Small intestine (tissue), 7 donors: ENCODE measurements at regions not wholly inside any gene's neighbourhood (a gene's known extent, or its start where the extent isn't known, plus 50 kb on each side); places are given as distances from the start of the nearest gene placed in this dataset.
A peak's percentile ranks its signal among the peaks of the same experiment; 100 is the strongest.
"Not testable (repeated sequence)": the region's sequence is repeated elsewhere in the genome, so short reads cannot be mapped to it uniquely, and the experiment has no call there.

Source experiments
- DNase-seq, 2 donors: peaks; one replicate each; pipeline versions ENCODE4 v3.0.0 to v3.0.0-alpha.2; 2013
- FAIRE-seq: peaks from 2 replicates; lab custom pipeline; 2012; peaks lifted over from hg19 to GRCh38; lab: Jason Lieb, UNC
- H3K27ac ChIP-seq, 3 donors: one replicate each; pipeline ENCODE4 v1.5.1; 2013; ENCODE audit warnings: low read length in 2 of 3, mild to moderate bottlenecking in 2 of 3, control low read depth in 1 of 3, inconsistent platforms in 1 of 3, low read depth in 1 of 3, moderate library complexity in 1 of 3
- H3K27me3 ChIP-seq, 3 donors: one replicate each; pipeline ENCODE4 v1.6.1; 2013; ENCODE audit warnings: low read length in 3 of 3, inconsistent platforms in 1 of 3; ENCODE audit not compliant: control insufficient read depth in 3 of 3, insufficient read depth in 3 of 3
- H3K36me3 ChIP-seq, 3 donors: one replicate each; pipeline ENCODE4 v1.6.1; 2013; ENCODE audit warnings: low read length in 3 of 3, inconsistent platforms in 1 of 3, low read depth in 1 of 3, mild to moderate bottlenecking in 1 of 3, moderate library complexity in 1 of 3; ENCODE audit not compliant: control insufficient read depth in 3 of 3, insufficient read depth in 2 of 3
- H3K4me1 ChIP-seq, 3 donors: one replicate each; pipeline ENCODE4 v1.6.1; 2013; ENCODE audit warnings: low read length in 2 of 3, inconsistent platforms in 1 of 3, low read depth in 1 of 3, mild to moderate bottlenecking in 1 of 3, moderate library complexity in 1 of 3; ENCODE audit not compliant: control insufficient read depth in 3 of 3, insufficient read depth in 2 of 3
- H3K4me3 ChIP-seq, 3 donors: one replicate each; pipeline ENCODE4 v1.5.1; 2013; ENCODE audit warnings: low read length in 3 of 3, control low read depth in 1 of 3, inconsistent platforms in 1 of 3, low read depth in 1 of 3, mild to moderate bottlenecking in 1 of 3, moderate library complexity in 1 of 3
- H3K9me3 ChIP-seq, 2 donors: one replicate each; pipeline ENCODE4 v1.6.1; 2013; ENCODE audit warnings: low read depth in 1 of 2, low read length in 1 of 2; ENCODE audit not compliant: control insufficient read depth in 2 of 2, insufficient read depth in 1 of 2
- WGBS, 3 donors: extraction: QIAGEN DNeasy Blood & Tissue Kit; methylation state at CpG; one replicate each; pipeline ENCODE4 v1.1.7; 2013; 5-methylcytosine and 5-hydroxymethylcytosine counted together
- donor health status: healthy with polysubstance abuse.
- donor health status: control.
- donor health status: control.
- donor health status: Bipolar disorder and iron deficiency.
- donor health status: healthy.

DNA sequence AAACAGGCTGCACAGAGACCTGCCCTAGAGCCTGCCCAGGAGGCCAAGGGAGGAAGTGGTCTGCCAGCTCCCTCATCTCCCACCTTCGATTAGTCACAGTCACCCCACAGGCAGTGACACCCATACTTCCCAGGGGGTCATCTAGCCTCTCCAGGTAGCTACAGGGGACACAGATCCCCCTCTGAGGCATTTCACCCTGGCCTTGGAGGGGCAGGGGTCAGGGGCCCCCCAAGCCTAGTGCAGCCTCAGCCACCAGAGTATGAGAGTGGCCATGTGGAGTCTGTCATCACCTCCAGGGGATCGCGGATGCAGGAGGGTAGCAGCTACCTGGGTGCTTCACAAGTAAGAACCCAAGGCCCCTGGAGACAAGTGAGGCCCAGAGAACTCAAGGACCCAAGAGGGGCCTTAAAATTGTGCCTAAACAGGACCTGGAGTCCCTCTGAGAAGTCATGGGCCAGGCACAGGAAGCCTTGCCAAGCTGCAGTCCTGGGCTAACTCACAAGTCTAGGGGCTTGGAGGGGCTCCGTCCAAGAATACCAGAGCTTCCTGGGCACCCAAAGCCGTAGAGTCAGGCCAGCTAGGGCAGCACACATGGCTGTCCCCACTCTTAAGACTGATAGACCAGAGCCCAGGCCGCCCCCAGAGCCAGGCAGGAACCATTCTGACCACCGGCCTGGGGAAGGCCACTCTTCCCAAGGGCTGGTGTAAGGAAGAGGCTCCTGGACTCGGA, 354.3 kb upstream of the ID2 start:
- Histone ChIP-seq H3K4me1 (peaks cover 0 to 11% (median 0%) of the 10 kb centered on the region in 3 donors), H3K9me3 (no peaks in the 10 kb centered on the region), H3K27ac (no peak overlapping the region), H3K4me3 (no peak overlapping the region), H3K27me3 (no peaks in the 10 kb centered on the region), H3K36me3 (no peaks in the 10 kb centered on the region)
- DNase-seq (no peak), FAIRE-seq (no peak)
- WGBS, 3 donors: 88 to 95% (median 93%) methylated on average over 8 of the region's 8 CpGs

DNA sequence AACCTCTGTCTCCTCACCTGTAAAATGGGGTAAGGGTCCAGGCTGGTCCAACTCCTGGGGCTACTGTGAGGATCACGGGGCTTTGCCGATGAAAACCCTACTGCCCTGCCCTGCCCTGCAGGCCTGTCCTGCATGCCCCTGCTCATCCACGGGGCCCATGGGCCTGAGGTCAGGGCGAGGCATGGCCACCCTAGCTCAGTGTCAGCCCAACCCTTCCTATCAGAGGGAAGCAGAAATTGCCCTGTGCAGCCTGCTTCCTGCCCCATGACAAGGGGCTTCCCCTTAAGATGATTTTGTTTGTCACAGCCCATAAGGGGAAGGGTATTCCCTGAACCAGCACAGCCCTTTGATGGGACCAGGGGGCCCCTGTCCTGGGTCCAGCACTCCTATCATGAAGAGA, 353.6 kb upstream of the ID2 start:
- DNase-seq (no peak), FAIRE-seq (no peak)
- peaks cover 0 to 11% (median 0%) of the 10 kb centered on the region in 3 donors for H3K4me1 ChIP-seq
- WGBS, 3 donors: 67 to 82% (median 77%) methylated on average over 4 of the region's 4 CpGs
- no peak overlapping the region for H3K27ac ChIP-seq
- no peak overlapping the region for H3K4me3 ChIP-seq
- no peaks in the 10 kb centered on the region for H3K9me3 ChIP-seq
- H3K36me3 ChIP-seq: no peaks in the 10 kb centered on the region
- no peaks in the 10 kb centered on the region for H3K27me3 ChIP-seq

DNA sequence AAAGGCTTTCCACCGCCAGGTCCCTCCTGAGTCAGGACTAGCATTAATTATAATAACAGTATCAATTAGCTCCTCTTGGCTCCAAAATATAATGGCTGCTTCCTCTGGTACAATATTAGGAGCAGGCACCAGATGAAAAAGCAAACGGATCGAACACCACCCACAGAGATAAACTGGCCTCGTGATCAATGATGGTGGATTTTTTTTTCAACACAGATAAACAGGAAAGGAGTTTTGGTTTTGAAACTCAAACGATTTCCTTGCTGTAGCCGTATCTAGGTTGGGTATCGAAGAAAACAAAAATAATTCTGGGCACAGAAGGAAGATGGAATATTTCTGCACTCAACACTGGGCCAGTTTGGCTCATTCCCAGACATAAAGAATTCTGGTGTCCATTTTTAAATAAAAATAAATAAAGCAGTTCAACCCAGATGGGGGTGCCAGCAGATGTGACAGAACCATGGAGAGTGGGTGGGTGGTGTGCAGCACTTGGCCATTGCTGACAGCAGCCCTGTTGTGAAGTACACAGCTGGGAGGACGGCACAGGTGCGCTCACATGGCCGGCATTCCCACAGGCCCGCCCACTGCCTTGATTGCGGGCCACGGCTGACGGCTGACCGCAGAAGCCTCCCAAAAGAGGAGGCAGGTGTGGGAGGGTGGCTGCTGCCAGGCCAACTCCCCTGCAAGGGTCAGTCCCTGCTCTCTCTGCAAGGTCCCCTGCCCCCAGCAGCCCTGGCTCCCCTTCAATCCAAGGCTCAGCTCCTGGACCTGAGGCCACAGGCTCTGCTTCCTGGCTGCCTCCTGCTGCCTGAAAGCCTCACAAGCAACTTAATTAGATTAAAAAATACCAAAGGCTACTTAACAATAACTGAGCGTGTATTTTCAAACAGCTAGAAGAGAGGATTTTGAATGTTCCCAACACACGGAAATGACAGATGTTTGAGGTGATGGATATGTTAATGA, 351.9 kb upstream of the ID2 start:
- H3K4me3 ChIP-seq: no peak overlapping the region
- no peaks in the 10 kb centered on the region for H3K36me3 ChIP-seq
- H3K27me3 ChIP-seq: no peaks in the 10 kb centered on the region
- WGBS, 3 donors: 66 to 81% (median 79%) methylated on average over 17 of the region's 17 CpGs
- DNase-seq (no peak), FAIRE-seq (no peak)
- H3K27ac ChIP-seq: peak overlapping the region in 1 of 3 donors; percentile 28
- H3K4me1 ChIP-seq: peaks cover 0 to 1% (median 0%) of the 10 kb centered on the region in 3 donors
- no peaks in the 10 kb centered on the region for H3K9me3 ChIP-seq

- Histone ChIP-seq H3K4me3 (no peak overlapping the region), H3K27ac (no peak overlapping the region), H3K36me3 (no peaks in the 10 kb centered on the region), H3K4me1 (no peaks in the 10 kb centered on the region), H3K9me3 (no peaks in the 10 kb centered on the region), H3K27me3 (no peaks in the 10 kb centered on the region)
- no peak for FAIRE-seq
- DNase-seq: no peak
- 66 to 86% (median 76%) methylated on average over 4 of the region's 4 CpGs for WGBS, 3 donors
Observed at GRCh38 chr2:8331068-8331467, 350.8 kb upstream of the ID2 start.

DNA sequence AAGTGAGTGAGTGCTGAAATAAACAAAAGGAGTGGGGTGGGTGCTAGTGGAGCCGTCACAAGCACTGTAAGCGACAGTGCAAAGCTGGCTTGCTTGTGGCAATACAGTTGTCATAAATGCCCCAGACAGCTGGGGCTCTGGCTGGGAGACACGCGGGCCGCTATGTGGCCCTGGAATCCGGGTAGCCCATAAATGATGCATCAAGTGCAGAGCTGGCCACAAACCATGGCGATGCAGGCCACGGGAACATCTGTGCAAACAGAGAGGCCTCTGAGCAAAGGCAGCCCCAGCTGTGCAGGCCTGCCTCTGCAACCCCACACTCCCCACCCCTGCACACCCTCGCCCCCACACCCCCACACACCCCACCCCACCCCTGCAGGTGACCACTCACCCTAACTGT, 349.2 kb upstream of the ID2 start:
- H3K27ac ChIP-seq: no peak overlapping the region
- H3K27me3 ChIP-seq: no peaks in the 10 kb centered on the region
- H3K9me3 ChIP-seq: no peaks in the 10 kb centered on the region
- H3K4me1 ChIP-seq: no peaks in the 10 kb centered on the region
- WGBS, 3 donors: 74 to 83% (median 79%) methylated on average over 9 of the region's 9 CpGs
- DNase-seq: no peak
- no peaks in the 10 kb centered on the region for H3K36me3 ChIP-seq
- no peak for FAIRE-seq
- no peak overlapping the region for H3K4me3 ChIP-seq

- 92 to 96% (median 95%) methylated on average over 13 of the region's 13 CpGs for WGBS, 3 donors
- Histone ChIP-seq H3K9me3 (no peaks in the 10 kb centered on the region), H3K27me3 (no peaks in the 10 kb centered on the region), H3K4me1 (no peaks in the 10 kb centered on the region), H3K27ac (no peak overlapping the region), H3K36me3 (no peaks in the 10 kb centered on the region), H3K4me3 (no peak overlapping the region)
- FAIRE-seq (no peak), DNase-seq (no peak)
Observed at GRCh38 chr2:8333177-8333831, 348.6 kb upstream of the ID2 start.

DNA sequence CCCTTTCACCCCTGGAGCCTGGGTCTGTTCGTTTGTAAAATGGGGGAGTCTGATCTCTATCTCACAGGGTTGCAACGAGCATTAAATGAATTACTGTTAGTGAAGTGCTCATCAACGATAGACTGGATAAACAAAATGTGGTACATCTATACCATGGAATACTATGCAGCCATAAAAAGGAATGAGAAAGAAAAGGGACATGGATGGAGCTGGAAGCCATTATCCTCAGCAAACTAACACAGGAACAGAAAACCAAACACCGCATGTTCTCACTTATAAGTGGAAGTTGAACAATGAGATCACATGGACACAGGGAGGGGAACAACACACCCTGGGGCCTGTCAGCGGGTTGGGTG, 348.0 kb upstream of the ID2 start:
- DNase-seq, H3K36me3 ChIP-seq, FAIRE-seq, H3K9me3 ChIP-seq, H3K4me3 ChIP-seq, H3K27me3 ChIP-seq, H3K4me1 ChIP-seq, H3K27ac ChIP-seq: not testable (repeated sequence)
- 80 to 86% (median 85%) methylated on average over 5 of the region's 5 CpGs for WGBS, 3 donors

DNA sequence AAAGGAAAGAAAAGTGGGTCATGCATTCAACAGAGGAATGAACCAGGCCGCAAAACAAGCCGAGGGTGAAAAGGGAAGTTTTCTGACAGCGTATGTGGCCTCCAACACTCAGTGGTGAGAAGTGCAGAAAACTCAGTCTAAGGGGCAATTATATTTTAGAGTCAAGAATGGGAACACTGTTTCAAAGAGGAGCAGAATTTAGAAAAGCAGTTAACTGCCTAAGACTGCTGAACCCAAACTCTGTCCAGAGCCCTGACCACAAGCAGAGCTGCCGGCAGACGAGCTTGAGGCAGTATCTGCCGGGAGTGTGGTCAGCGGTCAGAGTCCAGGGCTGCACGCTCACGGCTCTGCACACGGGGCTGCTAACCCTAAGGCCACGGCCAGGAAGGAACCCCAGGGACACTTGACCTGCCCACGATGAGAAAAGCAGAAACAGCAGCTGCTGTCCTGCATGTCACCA, 347.0 kb upstream of the ID2 start:
- no peak overlapping the region for H3K4me3 ChIP-seq
- FAIRE-seq: no peak
- H3K4me1 ChIP-seq: no peaks in the 10 kb centered on the region
- no peaks in the 10 kb centered on the region for H3K27me3 ChIP-seq
- no peaks in the 10 kb centered on the region for H3K9me3 ChIP-seq
- peak overlapping the region in 1 of 3 donors; percentile 45 for H3K27ac ChIP-seq
- no peaks in the 10 kb centered on the region for H3K36me3 ChIP-seq
- no peak for DNase-seq
- 73 to 83% (median 77%) methylated on average over 12 of the region's 12 CpGs for WGBS, 3 donors
